ENCODE measurements at regions not wholly inside any gene's neighbourhood (a gene's known extent, or its start where the extent isn't known, plus 50 kb on each side); places are given as distances from the start of the nearest gene placed in this dataset.

GRCh38 chr2:161033059-161033660 is 127.1 kb upstream of the TANK start:
- TF ChIP-seq CTCF (conservative IDR thresholded peaks at IDR 0.05; ENCODE audit: low read depth in 2 of 2) (no peak), EZH2 (IDR thresholded peaks at IDR 0.05; ENCODE audit: low read depth, unreplicated experiment) (no peak), JUNB (IDR thresholded peaks at IDR 0.05; ENCODE audit: unreplicated experiment) (no peak), CREB1 (CRISPR knock-in tag; IDR thresholded peaks at IDR 0.05; ENCODE audit: low read depth) (no peak), POLR2AphosphoS5 (IDR thresholded peaks at IDR 0.05; ENCODE audit: low read depth) (no peak), EZH2phosphoT487 (IDR thresholded peaks at IDR 0.05; ENCODE audit: unreplicated experiment) (no peak)
